ENCODE measurements at regions not wholly inside any gene's neighbourhood (a gene's known extent, or its start where the extent isn't known, plus 50 kb on each side); places are given as distances from the start of the nearest gene placed in this dataset.
"Not testable (repeated sequence)": the region's sequence is repeated elsewhere in the genome, so short reads cannot be mapped to it uniquely, and the experiment has no call there.

DNA sequence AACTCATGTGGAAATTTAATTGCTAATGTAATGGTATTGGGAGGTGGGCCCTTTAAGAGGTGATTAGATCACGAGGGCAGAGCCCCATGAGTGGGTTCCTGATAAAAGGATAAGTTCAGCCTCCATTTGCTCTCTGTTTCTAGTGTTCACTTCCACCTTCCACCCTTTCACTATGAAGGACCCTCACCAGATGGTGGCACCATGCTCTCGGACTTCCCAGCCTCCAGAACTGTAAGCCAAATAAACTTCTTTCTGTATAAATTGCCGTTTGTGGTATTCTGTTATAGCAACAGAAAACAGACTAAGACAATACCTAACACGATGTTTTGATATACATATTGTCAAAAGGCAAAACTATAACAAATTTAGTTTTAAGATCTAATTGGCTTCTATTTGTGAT is 166.2 kb downstream of the DEPDC1B start:
- Histone ChIP-seq H3K23ac (ENCODE audit: insufficient read length, low read depth, low read length) (no peak overlapping the region), H3K27me3 (ENCODE audit: insufficient read depth, low read length) (no peaks in the 10 kb centered on the region), H3K4me1 (ENCODE audit: insufficient read depth, low read length) (no peaks in the 10 kb centered on the region), H4K8ac (replicated peaks; ENCODE audit: insufficient read length, low read depth, low read length) (no peak overlapping the region), H2BK15ac (ENCODE audit: low read depth, low read length) (no peak overlapping the region), H3K14ac (ENCODE audit: insufficient read depth, low read length) (no peak overlapping the region), H3K56ac (ENCODE audit: insufficient read length, low read depth, low read length) (no peak overlapping the region), H2BK5ac (ENCODE audit: insufficient read length, low read length) (no peak overlapping the region), H3K18ac (ENCODE audit: insufficient read length, low read depth, low read length) (no peak overlapping the region), H3T11ph (ENCODE audit: low read length) (no peak overlapping the region), H3K4me2 (ENCODE audit: insufficient read depth, insufficient read length, low read length) (no peak overlapping the region), H2AFZ (ENCODE audit: low read length) (no peak overlapping the region), H3K79me1 (ENCODE audit: insufficient read depth, low read depth, low read length, poor library complexity, severe bottlenecking) (no peaks in the 10 kb centered on the region), H4K20me1 (ENCODE audit: control insufficient read depth, insufficient read depth, insufficient read length) (no peaks in the 10 kb centered on the region), H4K5ac (ENCODE audit: insufficient read length, low read depth, low read length) (no peak overlapping the region), H2BK12ac (ENCODE audit: insufficient read length, low read depth, low read length) (no peak overlapping the region), H4K91ac (ENCODE audit: insufficient read length, low read depth, low read length) (no peak overlapping the region), H3K23me2 (ENCODE audit: insufficient read length, low read depth, low read length, poor library complexity, severe bottlenecking) (no peaks in the 10 kb centered on the region), H3K9me3 (ENCODE audit: control insufficient read depth, low read depth, low read length) (no peaks in the 10 kb centered on the region), H3K79me2 (ENCODE audit: insufficient read depth, low read length) (no peaks in the 10 kb centered on the region), H2BK20ac (ENCODE audit: low read depth, low read length, poor library complexity, severe bottlenecking) (no peak overlapping the region), H2AK5ac (ENCODE audit: insufficient read length, low read length) (no peak overlapping the region), H3K4ac (ENCODE audit: low read depth, low read length) (no peak overlapping the region), H3K9ac (ENCODE audit: extremely low read depth, insufficient read length, low read length) (no peak overlapping the region), H2BK120ac (ENCODE audit: low read depth, low read length, poor library complexity, severe bottlenecking) (no peak overlapping the region), H3K27ac (ENCODE audit: insufficient read length, low read depth, low read length) (no peak overlapping the region)
- H3K27me3 Mint-ChIP-seq (ENCODE audit: low read depth), result no peaks in the 10 kb centered on the region; the same call in 1 of the 2 replicates
- peaks cover 7 to 17% of the 10 kb centered on the region in 2 experiments for H3K9me3 Mint-ChIP-seq
- H3K4me3 Mint-ChIP-seq, result no peak overlapping the region
- H3K27ac Mint-ChIP-seq, result no peak overlapping the region; a peak in 1 of 7 replicates
- no peak for DNase-seq
- TF ChIP-seq, protein P1, sequence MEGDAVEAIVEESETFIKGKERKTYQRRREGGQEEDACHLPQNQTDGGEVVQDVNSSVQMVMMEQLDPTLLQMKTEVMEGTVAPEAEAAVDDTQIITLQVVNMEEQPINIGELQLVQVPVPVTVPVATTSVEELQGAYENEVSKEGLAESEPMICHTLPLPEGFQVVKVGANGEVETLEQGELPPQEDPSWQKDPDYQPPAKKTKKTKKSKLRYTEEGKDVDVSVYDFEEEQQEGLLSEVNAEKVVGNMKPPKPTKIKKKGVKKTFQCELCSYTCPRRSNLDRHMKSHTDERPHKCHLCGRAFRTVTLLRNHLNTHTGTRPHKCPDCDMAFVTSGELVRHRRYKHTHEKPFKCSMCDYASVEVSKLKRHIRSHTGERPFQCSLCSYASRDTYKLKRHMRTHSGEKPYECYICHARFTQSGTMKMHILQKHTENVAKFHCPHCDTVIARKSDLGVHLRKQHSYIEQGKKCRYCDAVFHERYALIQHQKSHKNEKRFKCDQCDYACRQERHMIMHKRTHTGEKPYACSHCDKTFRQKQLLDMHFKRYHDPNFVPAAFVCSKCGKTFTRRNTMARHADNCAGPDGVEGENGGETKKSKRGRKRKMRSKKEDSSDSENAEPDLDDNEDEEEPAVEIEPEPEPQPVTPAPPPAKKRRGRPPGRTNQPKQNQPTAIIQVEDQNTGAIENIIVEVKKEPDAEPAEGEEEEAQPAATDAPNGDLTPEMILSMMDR (conservative IDR thresholded peaks at IDR 0.05), result no peak
- peaks cover 2 to 27% (median 6%) of the 10 kb centered on the region in 3 experiments; a peak in 5 of 7 replicates for H3K36me3 Mint-ChIP-seq (ENCODE audit: insufficient read depth in 1 of 3, low read depth in 3 of 3)
- H3K4me1 Mint-ChIP-seq, result peaks cover 7 to 12% of the 10 kb centered on the region in 2 experiments
- no CpG with 5 or more reads among the region's 4 CpGs for WGBS (ENCODE audit: extremely low coverage, insufficient read length, low lambda C conversion rate)

DNA sequence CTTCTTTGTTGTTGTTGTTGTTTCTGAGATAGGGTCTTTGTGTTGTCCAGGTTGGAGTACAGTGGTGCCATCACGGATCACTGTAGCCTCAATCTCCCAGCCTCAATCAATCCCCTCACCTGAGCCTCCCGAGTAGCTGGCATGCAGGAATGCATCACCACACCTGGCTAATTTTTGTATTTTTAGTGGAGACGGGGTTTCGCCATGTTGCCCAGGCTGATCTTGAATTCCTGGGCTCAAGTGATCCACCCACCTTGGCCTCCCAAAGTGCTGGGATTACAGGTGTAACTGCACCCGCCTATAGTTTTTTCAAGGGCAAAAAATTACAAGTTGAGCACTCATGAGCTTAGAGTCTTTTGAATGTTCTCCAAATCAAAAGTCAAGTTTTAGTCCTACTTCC is 167.2 kb downstream of the DEPDC1B start:
- H3K4me1 ChIP-seq (ENCODE audit: insufficient read depth, low read length); H3K23ac ChIP-seq (ENCODE audit: insufficient read length, low read depth, low read length); DNase-seq; H4K8ac ChIP-seq (replicated peaks; ENCODE audit: insufficient read length, low read depth, low read length); H3K79me2 ChIP-seq (ENCODE audit: insufficient read depth, low read length); H4K5ac ChIP-seq (ENCODE audit: insufficient read length, low read depth, low read length); H2BK20ac ChIP-seq (ENCODE audit: low read depth, low read length, poor library complexity, severe bottlenecking); H3T11ph ChIP-seq (ENCODE audit: low read length); H3K18ac ChIP-seq (ENCODE audit: insufficient read length, low read depth, low read length); H3K4me2 ChIP-seq (ENCODE audit: insufficient read depth, insufficient read length, low read length); H4K20me1 ChIP-seq (ENCODE audit: control insufficient read depth, insufficient read depth, insufficient read length); H2BK5ac ChIP-seq (ENCODE audit: insufficient read length, low read length); H3K27me3 ChIP-seq (ENCODE audit: insufficient read depth, low read length); H2AK5ac ChIP-seq (ENCODE audit: insufficient read length, low read length); H2BK12ac ChIP-seq (ENCODE audit: insufficient read length, low read depth, low read length); H3K56ac ChIP-seq (ENCODE audit: insufficient read length, low read depth, low read length); H2BK120ac ChIP-seq (ENCODE audit: low read depth, low read length, poor library complexity, severe bottlenecking); H2AFZ ChIP-seq (ENCODE audit: low read length); H3K27ac Mint-ChIP-seq; H3K9me3 ChIP-seq (ENCODE audit: control insufficient read depth, low read depth, low read length); H3K27me3 Mint-ChIP-seq (ENCODE audit: low read depth); H3K14ac ChIP-seq (ENCODE audit: insufficient read depth, low read length); H3K9ac ChIP-seq (ENCODE audit: extremely low read depth, insufficient read length, low read length); H3K23me2 ChIP-seq (ENCODE audit: insufficient read length, low read depth, low read length, poor library complexity, severe bottlenecking); H2BK15ac ChIP-seq (ENCODE audit: low read depth, low read length); H3K4me3 Mint-ChIP-seq; H3K27ac ChIP-seq (ENCODE audit: insufficient read length, low read depth, low read length); H3K79me1 ChIP-seq (ENCODE audit: insufficient read depth, low read depth, low read length, poor library complexity, severe bottlenecking); H3K4ac ChIP-seq (ENCODE audit: low read depth, low read length); H4K91ac ChIP-seq (ENCODE audit: insufficient read length, low read depth, low read length): not testable (repeated sequence)
- peaks cover 7 to 17% of the 10 kb centered on the region in 2 experiments for H3K9me3 Mint-ChIP-seq
- no CpG with 5 or more reads among the region's 5 CpGs for WGBS (ENCODE audit: extremely low coverage, insufficient read length, low lambda C conversion rate)
- H3K36me3 Mint-ChIP-seq (ENCODE audit: insufficient read depth in 1 of 3, low read depth in 3 of 3), result peaks cover 2 to 27% (median 6%) of the 10 kb centered on the region in 3 experiments; a peak in 5 of 7 replicates
- peaks cover 17 to 22% of the 10 kb centered on the region in 2 experiments for H3K4me1 Mint-ChIP-seq

All from H9 (cell line).